Motor neuron (in vitro differentiated cells): ENCODE measurements at regions not wholly inside any gene's neighbourhood (a gene's known extent, or its start where the extent isn't known, plus 50 kb on each side); places are given as distances from the start of the nearest gene placed in this dataset.

Experiments
- ATAC-seq, 8 experiments: fragments of 200-7000 bp; cut with Tn5 transposase; replicated peaks in 6 of 8; 2 replicates each; pipeline ENCODE4 v1.8.0; 2021; ENCODE audit warnings: mild to moderate bottlenecking in 8 of 8, moderate library complexity in 8 of 8
- H3K27ac ChIP-seq, 2 donors: fragments of 250-450 bp; sonication (Bioruptor Pico); 2 replicates each; pipeline ENCODE4 v1.9.0; 2021; ENCODE audit warnings: antibody characterized with exemption in 2 of 2, mild to moderate bottlenecking in 2 of 2, moderate library complexity in 1 of 2
- H3K4me1 ChIP-seq, 2 donors: fragments of 250-450 bp; sonication (Bioruptor Pico); replicated peaks in 1 of 2; 2 replicates each; pipeline ENCODE4 v1.6.1; 2021; ENCODE audit warnings: antibody characterized with exemption in 2 of 2, mild to moderate bottlenecking in 2 of 2, moderate library complexity in 1 of 2
- H3K4me3 ChIP-seq, 5 donors: fragments of 250-450 bp; sonication (Bioruptor Pico); 2 replicates each; pipeline ENCODE4 v1.9.0; 2021; ENCODE audit warnings: antibody characterized with exemption in 5 of 5, mild to moderate bottlenecking in 5 of 5, moderate library complexity in 4 of 5
- WGBS, 10 experiments: fragments of 450-650 bp; shearing (Covaris generic); methylation state at CpG; one replicate each; pipeline ENCODE4 v1.0.0; 2022; 5-methylcytosine and 5-hydroxymethylcytosine counted together
- in situ Hi-C, 9 experiments: fragments of 400-800 bp; cut with MboI; loops; one replicate each; pipeline ENCODE4 v1.15.0; 2021; ENCODE audit warnings: low sequenced_read_pairs in 9 of 9, low pct_unique_long_range_greater_than_20kb in 2 of 9; ENCODE audit not compliant: unreplicated experiment in 9 of 9

DNA sequence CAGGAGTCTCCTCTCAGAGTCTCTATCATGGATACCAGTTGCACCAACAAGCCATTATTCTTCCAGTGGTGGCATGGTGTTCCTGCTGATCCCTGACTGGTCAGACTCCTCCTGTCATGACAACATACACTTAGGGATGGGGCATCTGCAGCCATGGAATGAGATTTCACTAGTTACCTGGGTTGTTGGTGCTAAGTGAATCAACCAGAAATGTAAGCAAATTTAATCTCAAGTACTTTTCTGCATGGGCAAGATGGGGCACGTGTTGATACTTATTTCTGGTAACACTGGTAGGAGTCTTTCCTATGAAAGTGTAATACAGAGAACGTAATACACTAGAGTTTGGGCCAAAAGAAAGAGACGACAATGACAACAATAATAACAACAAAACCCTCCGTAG is 211.5 kb upstream of the FOXN3 start:
- ATAC-seq, result no peak
- Histone ChIP-seq H3K27ac (no peak overlapping the region), H3K4me1 (peaks cover 0 to 11% of the 10 kb centered on the region in 2 donors), H3K4me3 (no peak overlapping the region)
- in situ Hi-C loops, result no loop called here
- WGBS, 10 experiments, result 70 to 100% (median 89%) methylated on average over 1 to 4 of the region's 4 CpGs; no CpG with 5 or more reads in 3 of the 10 experiments

DNA sequence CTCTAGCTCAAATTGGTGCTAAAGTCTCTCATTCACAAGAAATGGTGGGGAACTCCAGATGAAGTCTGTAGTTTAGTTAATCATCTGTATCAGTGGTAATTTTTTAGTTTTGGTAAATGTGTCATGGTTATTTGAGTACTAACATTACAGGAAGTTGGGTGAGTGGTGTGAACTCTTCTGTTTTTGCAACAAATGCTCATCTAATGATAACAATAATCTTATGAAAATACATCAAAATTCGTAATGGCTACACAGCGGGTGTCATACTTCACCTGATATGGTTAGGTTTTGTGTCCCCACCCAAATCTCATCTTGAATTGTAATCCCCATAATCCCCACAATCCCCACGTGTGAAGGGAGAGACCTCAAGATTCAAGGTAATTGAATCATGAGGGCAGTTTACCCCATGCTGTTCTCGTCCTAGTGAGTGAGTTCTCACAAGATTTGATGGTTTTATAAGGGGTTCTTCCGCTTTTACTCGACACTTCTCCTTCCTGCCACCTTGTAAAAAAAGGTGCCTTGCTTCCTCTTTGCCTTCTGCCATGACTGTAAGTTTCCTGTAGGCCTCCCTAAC is 209.3 kb upstream of the FOXN3 start:
- in situ Hi-C loops, result no loop called here
- Histone ChIP-seq H3K4me1 (peaks cover 0 to 15% of the 10 kb centered on the region in 2 donors), H3K4me3 (no peak overlapping the region), H3K27ac (no peak overlapping the region)
- WGBS, 10 experiments, result 63 to 100% (median 87%) methylated on average over 2 to 6 of the region's 6 CpGs
- no peak for ATAC-seq

DNA sequence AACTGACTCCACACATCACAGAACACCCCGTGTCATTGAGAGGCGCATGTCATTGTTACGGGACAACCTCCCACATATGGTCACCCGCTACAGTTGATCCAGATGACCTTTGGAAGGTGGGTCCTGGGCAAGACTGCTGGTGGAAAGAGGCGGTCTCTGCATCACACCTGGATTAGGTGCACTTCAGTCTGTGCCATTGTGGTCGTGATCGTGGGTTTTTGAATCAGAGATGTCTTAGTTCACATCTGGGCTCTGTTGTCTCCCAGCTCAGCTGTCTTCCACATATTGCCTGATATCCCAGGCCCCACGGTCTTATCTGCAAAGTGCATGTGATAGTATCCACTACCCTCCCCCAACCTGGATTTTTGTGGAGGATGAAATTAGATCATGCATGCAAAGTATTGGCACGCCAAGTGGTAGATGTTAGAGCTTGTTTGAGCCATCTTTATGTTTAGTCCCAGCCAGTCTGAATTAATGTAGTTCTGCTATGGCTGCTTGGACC is 208.7 kb upstream of the FOXN3 start:
- in situ Hi-C loops, result no loop called here
- no peak overlapping the region for H3K27ac ChIP-seq
- ATAC-seq, result no peak
- peaks cover 0 to 15% of the 10 kb centered on the region in 2 donors for H3K4me1 ChIP-seq
- 80 to 100% (median 83%) methylated on average over 1 to 4 of the region's 9 CpGs; no CpG with 5 or more reads in 3 of the 10 experiments for WGBS, 10 experiments
- H3K4me3 ChIP-seq, result no peak overlapping the region

DNA sequence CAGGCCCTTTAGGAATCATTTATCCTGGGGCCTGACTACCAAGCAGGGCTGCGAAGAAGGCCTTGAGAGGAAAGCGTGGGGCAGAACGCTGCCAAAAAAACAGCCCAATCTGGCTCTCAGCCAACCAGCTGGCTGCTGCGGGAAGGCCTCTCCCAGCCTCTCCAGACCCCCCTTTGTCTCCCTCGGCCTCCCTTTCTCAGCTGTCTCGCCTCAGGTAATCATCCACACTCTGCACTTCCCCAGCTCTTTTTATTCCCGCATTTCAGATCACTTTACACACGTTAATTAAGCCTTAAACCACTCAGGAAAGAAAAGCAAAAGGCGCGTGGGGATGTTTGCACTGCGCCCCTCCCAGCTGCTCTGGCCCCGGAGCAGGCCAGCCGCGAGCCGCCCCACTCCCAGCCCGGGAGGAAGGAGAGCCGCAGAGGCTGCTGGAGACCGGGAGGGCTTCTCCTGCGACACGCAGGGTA is 208.2 kb upstream of the FOXN3 start:
- Histone ChIP-seq H3K4me3 (no peak overlapping the region), H3K27ac (no peak overlapping the region), H3K4me1 (peaks cover 0 to 15% of the 10 kb centered on the region in 2 donors)
- in situ Hi-C loops, result no loop called here
- peak in 6 of 8 experiments; percentile 34 to 70 (median 58) for ATAC-seq
- WGBS, 10 experiments, result 32 to 43% (median 37%) methylated on average over 3 to 13 of the region's 20 CpGs; no CpG with 5 or more reads in 4 of the 10 experiments

DNA sequence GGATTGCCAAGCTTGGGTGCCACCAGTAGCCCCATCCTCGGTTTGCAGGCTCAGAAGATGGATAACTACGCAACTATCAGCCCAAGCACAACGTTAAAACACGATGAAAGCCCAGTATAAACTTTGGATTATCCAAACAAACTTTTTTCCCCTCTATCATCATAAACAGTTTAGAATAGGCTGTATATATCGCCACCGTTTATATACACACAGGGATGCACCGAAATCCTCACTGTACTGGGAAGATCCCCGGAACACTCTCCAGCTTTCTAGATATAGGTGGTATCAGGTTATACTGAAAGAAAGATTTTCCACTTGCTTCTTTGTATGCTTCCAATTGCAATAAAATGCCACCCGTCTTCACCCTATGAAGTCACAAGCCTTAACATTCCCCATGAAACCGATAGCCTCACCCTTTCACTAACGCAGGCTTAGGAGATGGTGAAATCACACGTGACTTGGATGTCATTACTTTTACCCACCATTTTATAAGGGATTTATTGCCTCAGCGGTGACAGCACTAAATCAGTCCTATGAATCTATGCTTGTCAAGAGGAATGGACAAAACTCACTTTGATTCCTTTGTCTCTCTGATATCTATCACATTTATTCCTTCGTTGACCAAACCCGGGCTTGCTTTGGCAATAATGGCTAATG is 207.6 kb upstream of the FOXN3 start:
- ATAC-seq, result peak in 1 of 8 experiments; percentile 14
- 83 to 100% (median 92%) methylated on average over 1 to 10 of the region's 15 CpGs; no CpG with 5 or more reads in 1 of the 10 experiments for WGBS, 10 experiments
- Histone ChIP-seq H3K4me1 (peaks cover 0 to 15% of the 10 kb centered on the region in 2 donors), H3K4me3 (no peak overlapping the region), H3K27ac (no peak overlapping the region)
- in situ Hi-C loops, result no loop called here

DNA sequence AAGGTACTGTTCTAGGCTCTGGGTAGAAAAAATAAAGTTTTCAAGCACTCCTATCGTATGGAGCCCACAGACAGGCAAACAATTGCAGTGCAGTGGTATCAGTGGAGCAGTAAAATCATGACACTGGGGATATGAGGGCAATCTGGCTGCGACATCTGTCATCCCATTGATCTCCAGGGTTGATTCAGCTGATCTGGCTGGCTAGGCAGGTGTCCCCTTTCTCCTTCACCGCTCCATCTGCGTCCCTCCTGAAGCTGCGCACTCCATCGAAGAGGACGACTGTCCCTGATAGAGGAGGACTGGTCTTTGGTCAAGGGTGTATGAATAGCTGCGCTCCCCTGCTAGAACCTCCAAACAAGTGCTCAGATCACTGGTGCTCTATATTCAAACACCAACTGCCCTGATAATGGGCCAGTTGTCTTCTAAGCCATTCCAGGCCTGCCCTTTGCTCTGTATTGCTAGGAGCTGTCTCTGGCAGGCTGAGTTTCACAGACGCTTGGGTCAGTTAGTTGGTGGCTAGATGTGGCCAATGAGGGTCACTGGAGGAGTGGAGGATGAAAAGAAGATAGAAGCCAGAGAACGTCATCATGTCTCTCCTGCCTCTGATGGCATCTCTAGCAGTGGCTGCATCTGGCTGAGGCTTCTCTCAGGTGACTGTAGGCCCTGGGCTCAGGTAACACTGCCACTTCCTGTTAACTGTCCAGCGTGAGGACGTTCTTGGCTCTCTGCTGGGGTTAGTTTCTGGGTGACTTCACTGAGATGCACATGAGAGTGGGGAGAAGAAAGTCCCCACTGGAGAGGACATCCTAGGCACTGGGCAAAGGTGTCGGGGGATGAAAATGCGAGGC is 205.0 kb upstream of the FOXN3 start:
- WGBS, 10 experiments, result 80 to 100% (median 92%) methylated on average over 1 to 4 of the region's 14 CpGs; no CpG with 5 or more reads in 1 of the 10 experiments
- no peak overlapping the region for H3K27ac ChIP-seq
- H3K4me3 ChIP-seq, result no peak overlapping the region
- in situ Hi-C loops, result no loop called here
- peaks cover 4 to 19% of the 10 kb centered on the region in 2 donors for H3K4me1 ChIP-seq
- ATAC-seq, result no peak

DNA sequence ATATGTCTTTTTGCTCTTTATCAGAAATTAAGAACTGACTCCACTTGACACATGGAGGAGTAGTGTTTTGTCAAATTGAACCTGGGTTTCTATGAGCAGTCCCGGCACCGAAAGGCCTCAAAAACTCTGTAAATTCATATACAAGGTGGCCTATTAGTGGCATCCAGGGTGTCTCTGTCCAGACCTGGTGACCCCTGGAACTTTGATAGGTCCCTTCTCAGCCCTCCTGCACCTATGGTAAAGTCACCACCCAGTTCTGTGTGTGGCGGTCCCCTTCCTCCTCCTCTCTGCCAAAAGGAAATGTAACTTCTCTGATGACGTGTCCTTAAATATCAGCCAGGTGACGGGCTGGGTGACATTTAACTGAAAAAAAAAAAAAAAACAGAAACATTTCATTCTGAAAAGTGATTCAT is 204.0 kb upstream of the FOXN3 start:
- Histone ChIP-seq H3K4me1 (peaks cover 14 to 26% of the 10 kb centered on the region in 2 donors), H3K4me3 (no peak overlapping the region), H3K27ac (no peak overlapping the region)
- WGBS, 10 experiments, result 77 to 100% (median 86%) methylated on average over 1 to 5 of the region's 5 CpGs; no CpG with 5 or more reads in 1 of the 10 experiments
- in situ Hi-C loops, result no loop called here
- ATAC-seq, result no peak

DNA sequence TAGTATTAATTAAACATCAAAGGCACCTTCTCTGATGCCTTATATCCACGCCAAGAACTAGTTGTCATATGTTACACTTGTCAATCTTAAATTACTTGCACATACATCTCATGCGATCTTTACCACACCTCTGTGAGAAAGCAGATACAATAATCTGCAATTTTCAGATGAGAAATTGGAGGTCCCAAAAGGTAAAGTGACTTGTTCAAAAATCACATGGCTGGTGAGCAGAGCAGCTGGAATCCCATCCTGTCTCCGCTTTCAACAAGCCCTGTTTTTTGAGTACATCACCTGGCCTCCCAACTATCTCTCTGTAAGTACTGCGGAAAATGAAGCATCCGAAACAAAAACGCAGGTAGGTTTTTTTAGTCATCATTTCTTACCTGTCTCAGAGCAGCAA is 203.4 kb upstream of the FOXN3 start:
- no peak overlapping the region for H3K4me3 ChIP-seq
- WGBS, 10 experiments, result 87 to 100% (median 92%) methylated on average over 1 to 6 of the region's 6 CpGs; no CpG with 5 or more reads in 1 of the 10 experiments

DNA sequence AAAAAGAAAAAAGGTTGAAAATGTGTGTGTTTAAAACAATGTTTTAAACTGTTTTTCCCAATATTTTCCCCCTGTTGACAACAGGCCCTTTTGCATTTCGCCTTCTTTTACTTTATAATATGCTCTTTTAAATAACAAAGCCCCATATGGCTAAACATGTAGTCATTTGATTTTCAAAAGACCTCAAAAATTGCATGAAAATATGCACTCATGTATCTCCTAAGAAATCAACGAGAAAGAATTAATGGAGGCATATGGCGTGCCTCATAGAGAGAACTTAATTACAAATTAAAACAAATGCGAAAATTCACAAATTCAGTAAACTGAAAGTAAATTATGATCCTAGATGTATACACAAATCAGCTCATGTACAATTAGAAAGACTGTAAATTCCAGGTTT is 202.6 kb upstream of the FOXN3 start:
- 18 to 88% (median 41%) methylated on average over 2 to 4 of the region's 4 CpGs for WGBS, 10 experiments
- Histone ChIP-seq H3K4me1 (peaks cover 25 to 26% of the 10 kb centered on the region in 2 donors), H3K4me3 (peak overlapping the region in 4 of 5 donors; percentile 77 to 100 (median 95)), H3K27ac (no peak overlapping the region)
- in situ Hi-C loops, result no loop called here
- ATAC-seq, result no peak

More for the DNA sequence above, 203.4 kb upstream of the FOXN3 start:
- in situ Hi-C loops, result no loop called here
- H3K4me1 ChIP-seq, result peaks cover 18 to 29% of the 10 kb centered on the region in 2 donors
- no peak overlapping the region for H3K27ac ChIP-seq
- no peak for ATAC-seq

DNA sequence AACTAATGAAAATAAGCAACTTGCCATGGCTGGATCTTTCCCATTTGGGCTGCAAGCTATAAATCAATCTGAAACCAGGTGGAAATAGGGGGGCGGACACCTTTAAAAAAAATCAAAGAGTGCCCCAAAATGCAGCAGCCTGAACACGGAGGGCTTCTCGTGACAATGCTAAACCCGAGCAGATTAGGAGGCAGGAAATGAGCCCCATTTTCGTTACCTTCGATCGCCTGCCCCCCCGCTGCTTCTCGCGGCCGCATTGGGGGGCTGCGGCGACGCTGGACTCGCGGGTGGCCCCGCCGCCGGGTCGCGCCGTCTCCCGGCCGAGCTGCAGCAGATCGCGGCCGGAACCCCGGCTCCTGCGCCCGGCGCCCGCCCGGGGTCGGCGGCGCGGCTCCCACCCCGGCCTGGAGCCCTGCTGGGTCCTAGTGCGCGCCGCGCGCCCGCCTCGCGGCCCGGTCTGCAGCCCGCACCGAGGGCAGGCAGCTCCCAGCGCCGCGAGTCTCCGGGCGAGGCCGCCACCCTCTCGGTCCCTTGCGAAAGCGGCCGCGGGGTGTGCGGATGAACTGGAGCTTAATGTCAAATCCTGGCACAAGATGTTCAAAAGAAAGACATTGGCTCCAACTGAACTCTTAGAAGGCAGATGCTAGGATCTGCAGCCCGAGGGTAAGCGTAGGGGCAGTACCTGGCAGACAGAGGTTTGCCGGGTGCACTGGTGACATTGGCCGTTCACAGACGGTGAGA is 201.9 kb upstream of the FOXN3 start:
- in situ Hi-C loops, result no loop called here
- 0 to 20% (median 0%) methylated on average over 1 to 13 of the region's 66 CpGs; no CpG with 5 or more reads in 2 of the 10 experiments for WGBS, 10 experiments
- Histone ChIP-seq H3K27ac (no peak overlapping the region), H3K4me1 (peaks cover 25 to 29% of the 10 kb centered on the region in 2 donors), H3K4me3 (peak overlapping the region; percentile 57 to 100 (median 95))
- peak; percentile 84 to 95 (median 94) for ATAC-seq

DNA sequence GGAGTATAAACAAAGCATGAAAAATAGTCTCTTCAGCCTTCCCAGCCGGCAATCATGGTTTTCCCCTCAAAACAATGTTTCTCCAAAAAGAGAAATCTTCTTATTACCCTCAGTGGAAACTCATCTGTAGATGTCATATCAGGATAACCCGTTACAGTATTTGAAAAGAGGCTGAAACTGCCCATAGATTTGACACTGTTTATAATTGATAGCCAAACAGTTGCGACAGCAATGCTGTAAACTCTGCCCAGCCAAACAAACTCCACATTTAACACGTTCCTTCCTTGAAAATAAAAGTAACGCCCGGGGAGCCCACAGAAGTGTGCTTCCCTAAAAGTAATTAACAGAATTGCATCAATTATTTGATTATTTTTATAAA is 201.3 kb upstream of the FOXN3 start:
- in situ Hi-C loops, result no loop called here
- ATAC-seq, result peak in 3 of 8 experiments; percentile 3 to 10 (median 3)
- Histone ChIP-seq H3K4me1 (peaks cover 25 to 29% of the 10 kb centered on the region in 2 donors), H3K27ac (no peak overlapping the region), H3K4me3 (peak overlapping the region; percentile 57 to 100 (median 95))
- 0 to 5% (median 0%) methylated on average over 1 to 6 of the region's 6 CpGs; no CpG with 5 or more reads in 1 of the 10 experiments for WGBS, 10 experiments
